Stimulated activated naive CD4-positive, alpha-beta T cell treated with Interleukin-2 at 50 U/mL for 16 hours (primary cell): ENCODE measurements at regions not wholly inside any gene's neighbourhood (a gene's known extent, or its start where the extent isn't known, plus 50 kb on each side); places are given as distances from the start of the nearest gene placed in this dataset.

Source experiments
- DNase-seq: peaks from one replicate; lab custom pipeline; 2025; lab: John Stamatoyannopoulos, UW

DNA sequence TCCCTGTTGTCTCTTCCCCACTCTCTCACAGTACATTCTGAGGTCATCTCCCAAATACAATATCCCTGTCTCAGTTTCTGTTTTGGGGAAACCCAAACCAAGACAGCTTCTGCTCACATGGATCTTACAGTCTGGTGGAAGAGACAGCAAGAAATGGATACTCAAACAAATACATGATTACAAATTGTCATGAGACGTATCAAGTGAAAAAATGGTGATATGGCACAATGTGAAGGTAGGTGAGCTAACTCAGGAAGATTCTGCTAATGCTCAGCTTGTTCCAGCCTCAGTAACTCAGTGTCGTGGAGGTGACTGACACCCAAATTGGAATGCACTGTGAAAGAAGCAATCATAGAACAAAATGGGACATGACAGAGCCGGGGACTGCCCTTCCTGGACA, 68.3 kb downstream of the CHST1 start:
- no peak for DNase-seq

DNA sequence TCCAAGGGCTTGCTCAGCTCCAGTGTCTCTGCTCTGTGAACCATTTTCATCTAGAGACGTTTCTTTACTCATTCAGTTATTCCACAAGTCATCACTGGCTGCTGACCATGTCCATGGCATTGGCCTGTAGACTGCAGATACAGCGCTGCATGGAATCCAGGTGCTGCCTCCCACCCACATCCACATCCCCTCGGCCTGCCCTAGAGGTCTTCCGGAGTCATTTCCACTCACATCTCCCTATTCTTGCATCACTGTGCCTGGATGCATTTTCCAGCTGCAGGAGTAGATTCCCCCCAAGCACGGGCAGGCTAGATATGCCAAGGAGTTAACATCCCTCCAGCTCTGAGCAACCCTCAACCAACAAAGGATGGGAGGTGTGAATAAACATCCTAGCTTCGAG, 68.9 kb downstream of the CHST1 start:
- no peak for DNase-seq

- no peak for DNase-seq
Observed at GRCh38 chr11:45593992-45594391, 71.4 kb downstream of the CHST1 start.

GRCh38 chr11:45592636-45593035, 72.8 kb downstream of the CHST1 start:
- DNase-seq: no peak

- no peak for DNase-seq
Observed at GRCh38 chr11:45590743-45591142, 74.7 kb downstream of the CHST1 start.

- no peak for DNase-seq
Observed at GRCh38 chr11:45585205-45585604, 80.2 kb downstream of the CHST1 start.

GRCh38 chr11:45583981-45584566, 81.3 kb downstream of the CHST1 start:
- no peak for DNase-seq

DNA sequence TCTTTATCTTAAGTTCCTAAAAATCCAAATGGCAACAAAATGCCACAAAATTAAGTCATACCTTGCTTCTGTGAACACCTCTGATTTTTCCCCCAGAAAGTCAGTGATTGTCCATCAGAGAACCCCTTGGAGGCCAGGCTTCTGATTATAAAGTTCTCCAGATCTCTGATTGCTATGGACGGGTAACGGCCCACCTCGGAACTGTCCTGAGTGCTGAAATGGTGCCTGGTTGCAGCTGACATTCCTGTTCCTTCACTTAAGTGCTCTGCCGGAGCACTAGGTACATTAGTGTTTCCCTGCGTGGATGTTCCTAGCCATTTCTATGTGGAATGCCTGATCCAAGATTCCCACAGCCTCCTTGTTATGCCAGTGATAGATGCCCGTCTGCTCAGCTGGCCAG, 85.0 kb downstream of the CHST1 start:
- no peak for DNase-seq

- DNase-seq: no peak
Observed at GRCh38 chr11:45578316-45578715, 87.1 kb downstream of the CHST1 start.

GRCh38 chr11:45577752-45578151, 87.7 kb downstream of the CHST1 start:
- DNase-seq: no peak

- DNase-seq: no peak
Observed at GRCh38 chr11:45576461-45577215, 88.8 kb downstream of the CHST1 start.

DNA sequence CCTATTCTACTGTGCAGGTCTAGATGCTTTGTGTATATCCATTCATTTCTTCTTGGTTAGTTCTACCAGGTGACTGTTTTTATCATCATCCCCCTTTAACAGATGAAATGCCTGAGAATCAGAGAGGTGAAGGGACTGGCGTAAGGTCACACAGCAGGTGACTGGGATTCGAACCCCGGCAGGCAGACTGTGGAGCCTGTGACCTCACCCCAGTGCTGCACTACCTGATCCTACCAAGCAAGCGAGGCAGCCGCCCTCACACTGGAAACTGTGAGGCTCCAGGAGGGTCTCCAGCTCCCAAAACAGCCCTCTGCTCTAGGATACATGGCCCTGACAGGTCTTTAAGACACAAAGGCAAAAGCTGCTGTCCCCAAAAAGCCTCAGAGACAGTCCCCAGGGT, 91.7 kb downstream of the CHST1 start:
- DNase-seq: no peak

- DNase-seq: no peak
Observed at GRCh38 chr11:45572354-45573123, 92.9 kb downstream of the CHST1 start.

DNA sequence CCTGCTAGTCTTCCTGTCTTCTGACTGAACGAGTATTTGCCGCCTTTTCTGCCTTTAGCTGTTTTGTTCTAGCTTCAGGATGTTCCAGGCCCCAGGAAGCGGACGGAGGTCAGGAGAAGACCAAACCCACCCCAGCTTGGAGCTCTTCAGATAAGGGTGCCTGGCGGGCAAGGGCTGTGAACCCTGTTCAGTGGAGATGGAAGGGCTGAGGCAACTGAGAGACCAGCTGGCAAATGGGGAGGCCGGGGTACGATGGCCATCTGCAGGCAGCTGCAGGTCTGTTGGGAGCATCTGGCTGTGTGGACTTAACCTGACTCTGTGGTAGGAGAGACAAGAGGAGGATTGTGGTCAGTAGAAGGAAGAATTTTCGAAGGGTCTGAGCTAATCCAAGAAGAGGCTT, 95.6 kb downstream of the CHST1 start:
- DNase-seq: no peak

- no peak for DNase-seq
Observed at GRCh38 chr11:45568049-45568448, 97.4 kb downstream of the CHST1 start.

DNA sequence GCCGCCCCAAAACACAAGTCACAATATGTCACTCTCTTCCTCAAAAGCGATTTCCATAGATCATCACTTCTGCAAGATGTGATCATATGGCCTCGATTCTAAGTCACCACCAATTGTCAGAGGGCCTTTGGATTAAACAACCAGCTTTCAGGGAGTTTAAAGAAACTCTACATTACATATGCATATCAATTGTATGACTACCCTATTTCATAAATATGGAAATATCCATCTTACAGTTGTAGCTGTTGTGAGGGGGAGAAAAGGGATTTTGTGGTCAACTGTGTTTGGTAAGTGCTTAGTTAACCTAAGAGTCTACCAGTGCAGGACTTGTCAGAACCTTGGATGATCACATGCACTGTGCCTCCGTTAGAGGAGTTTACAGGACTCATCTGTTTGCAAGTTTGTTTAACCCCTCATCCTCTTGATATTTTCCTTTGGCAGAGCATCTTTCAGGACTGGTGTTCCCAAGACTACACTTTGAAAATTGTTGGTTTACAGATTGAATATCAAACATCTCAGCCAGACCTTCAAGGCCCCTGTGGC, 99.9 kb downstream of the CHST1 start:
- no peak for DNase-seq

- no peak for DNase-seq
Observed at GRCh38 chr11:45563810-45564209, 101.6 kb downstream of the CHST1 start.

- no peak for DNase-seq
Observed at GRCh38 chr11:45563171-45563570, 102.3 kb downstream of the CHST1 start.

DNA sequence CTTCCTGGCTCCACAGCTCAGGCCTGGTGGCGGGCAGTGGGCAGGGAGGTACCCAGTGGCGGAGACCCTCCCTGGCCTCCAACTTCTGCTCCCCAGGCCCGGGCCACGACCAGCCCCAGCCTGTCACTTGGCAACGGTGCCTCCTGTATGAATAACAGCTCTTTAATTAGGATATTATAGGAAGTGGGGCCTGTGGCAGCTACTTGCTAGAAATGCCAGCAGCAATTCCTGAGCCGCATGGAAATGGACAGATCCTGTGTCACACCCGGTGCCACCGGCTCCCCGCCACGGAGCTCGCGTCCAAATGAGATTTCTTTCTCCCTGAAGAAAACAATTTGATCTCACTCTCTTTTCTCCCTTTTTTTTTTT, 104.5 kb downstream of the CHST1 start:
- no peak for DNase-seq

- no peak for DNase-seq
Observed at GRCh38 chr11:45560155-45560912, 105.1 kb downstream of the CHST1 start.

GRCh38 chr11:45556851-45557707, 108.3 kb downstream of the CHST1 start:
- no peak for DNase-seq
